ENCODE measurements at regions not wholly inside any gene's neighbourhood (a gene's known extent, or its start where the extent isn't known, plus 50 kb on each side); places are given as distances from the start of the nearest gene placed in this dataset.

- TF ChIP-seq CTCF (IDR thresholded peaks at IDR 0.05; ENCODE audit: insufficient read depth, low read length, poor library complexity, severe bottlenecking) (no peak), EZH2phosphoT487 (conservative IDR thresholded peaks at IDR 0.05; ENCODE audit: low read length) (no peak)
These were observed 64.2 kb downstream of the MRPL36 start for GRCh38 chr5:1735320-1735970.
